Retinal pigment epithelial cell (primary cell): ENCODE measurements at regions not wholly inside any gene's neighbourhood (a gene's known extent, or its start where the extent isn't known, plus 50 kb on each side); places are given as distances from the start of the nearest gene placed in this dataset.

Source experiments
- DNase-seq: peaks from one replicate; pipeline ENCODE4 v3.0.0-alpha.2; 2010; ENCODE audit warnings: low read depth
- H3K4me3 ChIP-seq: 2 replicates; pipeline ENCODE4 v1.5.1; 2011; ENCODE audit warnings: mild to moderate bottlenecking, low read length, control low read depth, moderate library complexity
- TF ChIP-seq, protein P1 (sequence below): conservative IDR thresholded peaks from 2 replicates; pipeline ENCODE4 v1.5.1; 2011; ENCODE audit warnings: low read depth, low read length, control low read depth, inconsistent platforms

DNA sequence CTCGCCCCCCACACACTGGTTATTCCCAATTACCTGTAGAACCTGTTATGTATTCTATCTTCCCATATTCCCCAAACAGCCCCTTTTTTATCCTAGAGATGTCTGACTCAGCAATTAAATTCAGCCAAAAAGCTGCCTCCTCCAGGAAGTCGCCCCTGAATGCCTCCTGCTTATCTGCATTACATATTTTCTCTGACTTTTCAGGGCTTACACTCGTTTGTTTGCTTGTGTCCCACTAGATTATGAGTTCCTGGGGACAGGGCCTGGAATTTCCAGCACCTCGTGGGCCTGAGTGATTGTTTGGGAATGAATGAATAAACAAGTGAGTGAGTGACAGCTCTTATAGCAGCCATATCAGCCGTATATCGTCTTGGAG is 99.3 kb upstream of the RFLNA start:
- no peak overlapping the region for H3K4me3 ChIP-seq
- TF ChIP-seq, protein P1, sequence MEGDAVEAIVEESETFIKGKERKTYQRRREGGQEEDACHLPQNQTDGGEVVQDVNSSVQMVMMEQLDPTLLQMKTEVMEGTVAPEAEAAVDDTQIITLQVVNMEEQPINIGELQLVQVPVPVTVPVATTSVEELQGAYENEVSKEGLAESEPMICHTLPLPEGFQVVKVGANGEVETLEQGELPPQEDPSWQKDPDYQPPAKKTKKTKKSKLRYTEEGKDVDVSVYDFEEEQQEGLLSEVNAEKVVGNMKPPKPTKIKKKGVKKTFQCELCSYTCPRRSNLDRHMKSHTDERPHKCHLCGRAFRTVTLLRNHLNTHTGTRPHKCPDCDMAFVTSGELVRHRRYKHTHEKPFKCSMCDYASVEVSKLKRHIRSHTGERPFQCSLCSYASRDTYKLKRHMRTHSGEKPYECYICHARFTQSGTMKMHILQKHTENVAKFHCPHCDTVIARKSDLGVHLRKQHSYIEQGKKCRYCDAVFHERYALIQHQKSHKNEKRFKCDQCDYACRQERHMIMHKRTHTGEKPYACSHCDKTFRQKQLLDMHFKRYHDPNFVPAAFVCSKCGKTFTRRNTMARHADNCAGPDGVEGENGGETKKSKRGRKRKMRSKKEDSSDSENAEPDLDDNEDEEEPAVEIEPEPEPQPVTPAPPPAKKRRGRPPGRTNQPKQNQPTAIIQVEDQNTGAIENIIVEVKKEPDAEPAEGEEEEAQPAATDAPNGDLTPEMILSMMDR, result no peak
- no peak for DNase-seq

- DNase-seq, result no peak
- TF ChIP-seq, protein P1, result no peak
- H3K4me3 ChIP-seq, result no peak overlapping the region
Observed at GRCh38 chr12:124196236-124196635, 98.7 kb upstream of the RFLNA start.

GRCh38 chr12:124201248-124201647 is 93.6 kb upstream of the RFLNA start:
- DNase-seq, result no peak

GRCh38 chr12:124203176-124203575 is 91.7 kb upstream of the RFLNA start:
- no peak overlapping the region for H3K4me3 ChIP-seq
- DNase-seq, result no peak
- TF ChIP-seq, protein P1, result no peak

More at GRCh38 chr12:124201248-124201647, 93.6 kb upstream of the RFLNA start:
- TF ChIP-seq, protein P1, result no peak
- no peak overlapping the region for H3K4me3 ChIP-seq

- no peak overlapping the region for H3K4me3 ChIP-seq
- TF ChIP-seq, protein P1, result no peak
- DNase-seq, result no peak
Observed at GRCh38 chr12:124205405-124205804, 89.5 kb upstream of the RFLNA start.

DNA sequence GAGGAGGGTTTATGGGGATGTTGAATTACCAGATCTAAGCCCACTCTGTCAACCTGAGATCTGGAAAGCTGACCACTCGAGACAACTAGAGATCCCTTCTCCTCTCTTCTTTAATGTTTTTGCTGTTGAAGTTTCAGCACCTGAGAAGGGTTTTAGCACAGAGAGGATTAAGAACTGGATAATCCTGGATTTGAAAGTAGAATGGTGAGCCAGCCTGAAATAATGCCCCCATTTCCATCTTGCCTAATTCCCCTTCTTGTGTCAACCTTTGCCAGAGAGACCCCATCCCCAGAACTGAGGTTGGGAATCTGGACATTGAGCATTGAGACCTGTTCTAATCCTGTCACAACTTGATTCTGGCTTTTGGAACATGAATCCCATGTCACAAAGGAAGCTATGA is 87.8 kb upstream of the RFLNA start:
- no peak overlapping the region for H3K4me3 ChIP-seq
- no peak for DNase-seq
- TF ChIP-seq, protein P1, result no peak

DNA sequence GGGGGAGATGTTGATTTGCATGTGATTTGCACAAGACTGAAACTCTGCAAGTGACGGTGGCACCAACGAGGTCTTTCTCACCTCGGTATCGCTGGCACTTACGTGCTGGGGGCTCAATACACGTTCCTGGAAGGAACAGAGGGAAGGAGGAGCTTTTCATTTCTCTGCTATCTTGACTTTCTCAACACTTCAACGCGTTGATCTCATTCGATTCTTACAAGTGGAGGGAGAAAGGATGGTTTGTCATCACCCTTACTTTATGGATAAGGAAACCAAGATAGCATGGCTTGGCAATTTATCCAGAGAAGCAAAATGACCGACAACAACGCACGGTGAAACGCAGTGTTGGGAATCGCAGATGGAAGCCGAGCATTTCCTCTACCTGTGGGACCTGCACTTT is 87.3 kb upstream of the RFLNA start:
- DNase-seq, result no peak
- TF ChIP-seq, protein P1, result no peak
- H3K4me3 ChIP-seq, result no peak overlapping the region
